Endothelial cell of umbilical vein (primary cell): ENCODE measurements at regions not wholly inside any gene's neighbourhood (a gene's known extent, or its start where the extent isn't known, plus 50 kb on each side); places are given as distances from the start of the nearest gene placed in this dataset.
A peak's percentile ranks its signal among the peaks of the same experiment; 100 is the strongest.

ENCODE experiments used
- BruUV-seq: library from RNA; stranded (reverse); fragments of 400-500 nt; replicated peaks from 2 replicates; lab custom pipeline; 2021; lab: Mats Ljungman, UMichigan
- CTCF ChIA-PET: fragments of 300-600, 350-600 bp; sonication (Branson Sonifier 250); formaldehyde crosslinking; loops from one replicate; lab custom pipeline; 2021; ENCODE audit warnings: antibody characterized with exemption, inconsistent platforms; lab: Charles Lee
- POLR2A ChIA-PET: fragments of 300-600, 350-600 bp; sonication (Branson Sonifier 250); formaldehyde crosslinking; loops from one replicate; lab custom pipeline; 2021; ENCODE audit warnings: antibody characterized with exemption, inconsistent platforms; lab: Charles Lee
- DNase-seq: peaks from one replicate; pipeline ENCODE4 v3.0.0-alpha.2; 2011; ENCODE audit warnings: low read depth, low spot score
- FAIRE-seq: peaks from 2 replicates; lab custom pipeline; 2011; peaks lifted over from hg19 to GRCh38; lab: Jason Lieb, UNC
- H2AFZ ChIP-seq: 2 replicates; pipeline ENCODE4 v1.6.0; 2012; ENCODE audit warnings: low read depth, low read length, control low read depth, inconsistent platforms
- H3K27ac ChIP-seq: 2 replicates; pipeline ENCODE4 v1.5.1; 2011; ENCODE audit warnings: low read depth, mild to moderate bottlenecking, control low read depth, low read length, moderate library complexity; ENCODE audit not compliant: insufficient read depth
- H3K27me3 ChIP-seq, 2 experiments: 2 replicates each; pipeline versions ENCODE4 v1.6.0 to v1.6.1; 2011; ENCODE audit warnings: low read length in 2 of 2, mixed read lengths in 1 of 2; ENCODE audit not compliant: control insufficient read depth in 2 of 2, insufficient read depth in 2 of 2
- H3K36me3 ChIP-seq, 2 experiments: 2 replicates in 1 of 2; 3 replicates in 1 of 2; pipeline ENCODE4 v1.5.1; 2011; ENCODE audit warnings: low read length in 2 of 2, mild to moderate bottlenecking in 1 of 2, moderate library complexity in 1 of 2; ENCODE audit not compliant: control insufficient read depth in 2 of 2, insufficient read depth in 2 of 2; ENCODE audit errors: extremely low read depth in 1 of 2
- H3K4me1 ChIP-seq: 3 replicates; pipeline ENCODE4 v1.5.1; 2011; ENCODE audit warnings: mild to moderate bottlenecking, low read length; ENCODE audit not compliant: control insufficient read depth, insufficient read depth; ENCODE audit errors: extremely low read depth
- H3K4me2 ChIP-seq: 2 replicates; pipeline ENCODE4 v1.6.1; 2011; ENCODE audit warnings: low read length, control low read depth, mixed read lengths; ENCODE audit not compliant: insufficient read depth
- H3K4me3 ChIP-seq, 3 experiments: fragments of 200-600 bp in 1 of 3; sonication (generic), shearing (Covaris generic) in 1 of 3; replicated peaks in 1 of 3; 2 replicates each; pipeline ENCODE4 v1.5.1; 2011 to 2016; ENCODE audit warnings: control low read depth in 3 of 3, low read length in 3 of 3, mild to moderate bottlenecking in 2 of 3, inconsistent platforms in 1 of 3, low read depth in 1 of 3, moderate library complexity in 1 of 3; ENCODE audit not compliant: insufficient read depth in 1 of 3
- H3K79me2 ChIP-seq: 2 replicates; pipeline ENCODE4 v1.6.0; 2012; ENCODE audit warnings: low read length, inconsistent platforms; ENCODE audit not compliant: control insufficient read depth, insufficient read depth
- H3K9ac ChIP-seq: replicated peaks from 2 replicates; pipeline ENCODE3; 2011; ENCODE audit warnings: low read length, control low read depth; ENCODE audit not compliant: insufficient read depth; ENCODE audit errors: extremely low read depth
- H3K9me1 ChIP-seq: replicated peaks from 3 replicates; pipeline ENCODE4 v1.6.0; 2011; ENCODE audit warnings: mild to moderate bottlenecking, low read length; ENCODE audit not compliant: control insufficient read depth, insufficient read depth; ENCODE audit errors: extremely low read depth
- H3K9me3 ChIP-seq: replicated peaks from 2 replicates; pipeline ENCODE4 v1.5.1; 2012; ENCODE audit warnings: low read length, inconsistent platforms; ENCODE audit not compliant: control insufficient read depth, insufficient read depth
- H4K20me1 ChIP-seq: replicated peaks from 2 replicates; pipeline ENCODE3; 2011; ENCODE audit warnings: mild to moderate bottlenecking, low read length; ENCODE audit not compliant: control insufficient read depth, insufficient read depth; ENCODE audit errors: extremely low read depth
- CTCF ChIP-seq, 2 donors: IDR thresholded peaks; 1 replicate in 1 of 2; 2 replicates in 1 of 2; pipeline ENCODE4 v1.5.1; 2011; ENCODE audit warnings: low read length in 2 of 2, mild to moderate bottlenecking in 2 of 2, moderate library complexity in 2 of 2, control low read depth in 1 of 2, inconsistent platforms in 1 of 2, low read depth in 1 of 2; ENCODE audit not compliant: insufficient read depth in 1 of 2; ENCODE audit errors: extremely low read depth in 1 of 2
- EZH2 ChIP-seq: IDR thresholded peaks from 2 replicates; pipeline ENCODE4 v1.6.1; 2012; ENCODE audit warnings: borderline replicate concordance, low read depth, mild to moderate bottlenecking, moderate library complexity, low read length, inconsistent platforms; ENCODE audit not compliant: severe bottlenecking
- FOS ChIP-seq: IDR thresholded peaks from 2 replicates; pipeline ENCODE4 v1.6.1; 2011; ENCODE audit warnings: mild to moderate bottlenecking, low read length, moderate library complexity, borderline replicate concordance; ENCODE audit not compliant: insufficient read depth
- JUN ChIP-seq: IDR thresholded peaks from 2 replicates; pipeline ENCODE4 v1.6.1; 2011; ENCODE audit warnings: borderline replicate concordance, low read depth; ENCODE audit not compliant: insufficient read length, insufficient read depth
- POLR2AphosphoS5 ChIP-seq: IDR thresholded peaks from 2 replicates; pipeline ENCODE4 v1.6.1; 2012; ENCODE audit warnings: low read depth, mild to moderate bottlenecking, control low read depth, low read length, moderate library complexity; ENCODE audit not compliant: insufficient read depth
- dilution Hi-C: fragments of 300-500 bp; cut with MboI; formaldehyde crosslinking; loops from one replicate; pipeline ENCODE4 v1.15.0; 2019; ENCODE audit warnings: low sequenced_read_pairs; ENCODE audit not compliant: extremely low pct_ligation_motif_present
- intact Hi-C: fragments of 100-400 bp; cut with micrococcal nuclease; formaldehyde crosslinking; loops from one replicate; pipeline ENCODE4 v1.10.0; 2022
- TF ChIP-seq, protein P1 (sequence below): IDR thresholded peaks from 2 replicates; pipeline ENCODE4 v1.6.1; 2011; ENCODE audit not compliant: insufficient read depth, insufficient read length

DNA sequence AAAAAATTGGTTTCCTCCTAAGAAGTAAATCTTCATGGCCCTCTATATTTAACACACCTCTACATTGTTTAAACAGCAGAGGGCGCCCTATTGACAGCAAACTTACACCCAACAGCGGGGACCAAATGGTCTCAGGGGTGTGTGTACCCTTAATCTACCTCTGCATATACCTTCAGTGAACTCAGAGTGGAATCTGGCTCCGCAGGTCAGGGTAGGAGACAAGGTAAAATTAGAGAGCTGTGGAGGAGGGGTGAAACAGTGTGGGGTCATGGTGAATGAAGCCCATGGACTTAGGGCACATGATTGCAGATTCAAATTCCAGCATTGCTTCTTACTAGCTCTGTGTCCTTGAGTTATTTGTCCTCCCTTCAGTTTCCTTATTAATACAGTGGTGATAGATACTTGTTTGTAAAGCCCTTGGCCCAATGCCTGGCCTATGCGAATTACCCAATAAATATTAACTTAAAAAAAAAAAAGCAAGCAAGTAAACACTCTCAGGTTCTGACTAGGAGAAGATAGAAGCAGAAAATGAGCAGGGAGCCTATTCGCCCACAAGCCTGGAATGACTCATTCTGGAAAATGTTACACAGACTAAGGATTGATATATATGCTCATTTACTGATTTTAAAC lies 122.9 kb downstream of the CAVIN4 start:
- BruUV-seq: no TSS peak
- no peak overlapping the region for H3K9ac ChIP-seq
- no peak for FAIRE-seq
- no peaks in the 10 kb centered on the region for H3K9me1 ChIP-seq
- POLR2A ChIA-PET: no interaction called here
- H3K9me3 ChIP-seq: no peaks in the 10 kb centered on the region
- intact Hi-C loops: loop anchor here (1.0 kb wide), 2 partner anchors 534 to 610 kb away; no protein-coding TSS in a partner anchor
- DNase-seq: peak; percentile 38
- H3K4me3 ChIP-seq: no peak overlapping the region
- H2AFZ ChIP-seq: no peak overlapping the region
- H3K4me1 ChIP-seq: no peaks in the 10 kb centered on the region
- no peaks in the 10 kb centered on the region for H4K20me1 ChIP-seq
- TF ChIP-seq CTCF (IDR thresholded peaks at IDR 0.05; ENCODE audit: extremely low read depth in 1 of 2, insufficient read depth in 1 of 2, low read depth in 1 of 2, low read length in 2 of 2): peak; percentile 42 to 54
- no peak for TF ChIP-seq EZH2
- dilution Hi-C loops: no loop called here
- CTCF ChIA-PET: interaction anchor here (0.9 to 6.9 kb wide), 8 partner anchors 10 to 626 kb away, joined by 3 to 98 read pairs (median 4); no protein-coding TSS in a partner anchor
- H3K79me2 ChIP-seq: no peaks in the 10 kb centered on the region
- H3K36me3 ChIP-seq: no peaks in the 10 kb centered on the region
- H3K27me3 ChIP-seq: no peaks in the 10 kb centered on the region
- no peak overlapping the region for H3K4me2 ChIP-seq
- H3K27ac ChIP-seq: no peak overlapping the region

DNA sequence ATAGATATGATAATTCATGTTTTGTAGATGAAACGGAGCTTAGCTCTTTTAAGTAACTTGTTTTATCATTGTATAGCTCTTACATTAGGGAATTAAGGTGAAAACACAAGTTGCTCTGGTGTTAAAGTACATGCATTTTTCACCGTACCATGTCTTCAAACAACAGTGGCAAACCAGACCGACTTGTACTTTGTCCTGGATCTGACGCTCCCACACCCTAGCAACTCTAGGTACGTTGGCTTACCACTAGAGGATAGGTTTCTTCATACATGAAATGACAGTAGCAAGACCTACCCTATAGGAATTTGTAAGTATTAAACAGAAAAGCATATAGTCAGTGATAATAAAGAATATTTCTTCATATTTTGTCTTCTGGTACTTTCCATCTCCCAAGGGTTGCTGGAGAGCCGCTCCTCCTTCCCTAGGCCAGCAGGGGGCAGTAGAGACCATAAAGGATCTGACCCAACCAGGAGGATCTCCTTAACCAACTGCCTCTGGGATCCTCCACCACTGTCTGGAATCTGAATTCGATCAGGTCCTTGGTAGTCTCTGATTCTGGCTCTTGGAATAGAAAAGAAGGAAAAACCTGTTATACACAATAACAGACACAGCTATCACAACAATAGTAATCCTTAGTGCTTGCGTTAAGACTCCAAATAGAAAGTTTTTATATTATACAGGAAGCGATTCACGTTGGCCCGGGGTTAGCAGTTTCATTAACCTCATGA lies 136.7 kb downstream of the CAVIN4 start:
- peak; percentile 86 for FAIRE-seq
- dilution Hi-C loops: no loop called here
- Histone ChIP-seq H3K4me3 (no peak overlapping the region), H3K79me2 (no peaks in the 10 kb centered on the region), H3K27ac (no peak overlapping the region), H3K9me3 (no peaks in the 10 kb centered on the region), H3K27me3 (no peaks in the 10 kb centered on the region), H3K9ac (no peak overlapping the region), H2AFZ (no peak overlapping the region), H3K4me1 (no peaks in the 10 kb centered on the region), H3K36me3 (no peaks in the 10 kb centered on the region), H4K20me1 (no peaks in the 10 kb centered on the region), H3K4me2 (no peak overlapping the region), H3K9me1 (no peaks in the 10 kb centered on the region)
- TF ChIP-seq CTCF (IDR thresholded peaks at IDR 0.05; ENCODE audit: extremely low read depth in 1 of 2, insufficient read depth in 1 of 2, low read depth in 1 of 2, low read length in 2 of 2) (peak; percentile 80 to 81), POLR2AphosphoS5 (no peak), FOS (no peak), JUN (no peak), EZH2 (no peak)
- TF ChIP-seq, protein P1, sequence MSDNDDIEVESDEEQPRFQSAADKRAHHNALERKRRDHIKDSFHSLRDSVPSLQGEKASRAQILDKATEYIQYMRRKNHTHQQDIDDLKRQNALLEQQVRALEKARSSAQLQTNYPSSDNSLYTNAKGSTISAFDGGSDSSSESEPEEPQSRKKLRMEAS: no peak
- ChIA-PET CTCF (interaction anchor here (0.7 to 8.8 kb wide), 14 partner anchors 12 to 815 kb away, joined by 3 to 158 read pairs (median 4); no protein-coding TSS in a partner anchor), POLR2A (no interaction called here)
- no TSS peak for BruUV-seq
- intact Hi-C loops: loop anchor here (1.0 to 5.0 kb wide), 6 partner anchors 112 to 816 kb away; no protein-coding TSS in a partner anchor
- DNase-seq: peak; percentile 57
